GM10266 (cell line): ENCODE measurements at regions not wholly inside any gene's neighbourhood (a gene's known extent, or its start where the extent isn't known, plus 50 kb on each side); places are given as distances from the start of the nearest gene placed in this dataset.

Experiments
- DNase-seq: peaks from one replicate; pipeline ENCODE4 v3.0.0; 2012; ENCODE audit errors: extremely low spot score
- TF ChIP-seq, protein P1 (sequence below): IDR thresholded peaks from 2 replicates; pipeline ENCODE4 v1.5.1; 2012; ENCODE audit warnings: mild to moderate bottlenecking, low read depth; ENCODE audit not compliant: control insufficient read depth, insufficient read depth; ENCODE audit errors: missing control alignments

DNA sequence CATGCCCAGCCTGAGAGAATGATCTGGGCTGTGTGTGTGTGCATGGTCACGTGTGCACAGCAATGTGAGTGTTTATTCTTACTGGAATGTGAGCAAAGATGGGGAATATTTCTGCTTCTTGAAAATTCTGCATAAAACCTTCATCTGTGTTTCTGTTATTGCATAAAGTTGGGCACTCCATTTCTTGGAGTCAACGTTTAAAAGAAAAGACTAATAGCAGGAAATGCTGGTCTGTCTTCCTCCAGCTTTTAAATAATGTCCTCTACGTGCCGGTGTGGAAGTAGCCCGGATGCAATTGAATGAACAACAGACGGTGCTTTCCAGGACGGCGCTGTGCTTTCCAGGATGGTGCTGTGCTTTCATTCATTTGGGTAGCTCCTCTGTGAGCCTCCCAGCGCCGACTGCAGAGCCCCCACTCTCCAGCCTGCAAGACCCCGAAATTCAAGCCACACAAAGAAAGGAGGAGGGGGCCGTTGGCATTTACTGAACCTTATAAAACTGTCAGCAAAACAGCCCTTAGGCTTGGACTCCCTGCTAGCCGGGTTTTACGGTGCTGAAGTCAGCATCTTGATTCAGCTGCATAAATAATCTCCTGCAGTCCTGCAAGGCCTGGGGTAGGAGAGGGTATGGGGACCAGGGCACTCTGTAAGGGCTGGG is 158.2 kb upstream of the PRKCQ start:
- TF ChIP-seq, protein P1, sequence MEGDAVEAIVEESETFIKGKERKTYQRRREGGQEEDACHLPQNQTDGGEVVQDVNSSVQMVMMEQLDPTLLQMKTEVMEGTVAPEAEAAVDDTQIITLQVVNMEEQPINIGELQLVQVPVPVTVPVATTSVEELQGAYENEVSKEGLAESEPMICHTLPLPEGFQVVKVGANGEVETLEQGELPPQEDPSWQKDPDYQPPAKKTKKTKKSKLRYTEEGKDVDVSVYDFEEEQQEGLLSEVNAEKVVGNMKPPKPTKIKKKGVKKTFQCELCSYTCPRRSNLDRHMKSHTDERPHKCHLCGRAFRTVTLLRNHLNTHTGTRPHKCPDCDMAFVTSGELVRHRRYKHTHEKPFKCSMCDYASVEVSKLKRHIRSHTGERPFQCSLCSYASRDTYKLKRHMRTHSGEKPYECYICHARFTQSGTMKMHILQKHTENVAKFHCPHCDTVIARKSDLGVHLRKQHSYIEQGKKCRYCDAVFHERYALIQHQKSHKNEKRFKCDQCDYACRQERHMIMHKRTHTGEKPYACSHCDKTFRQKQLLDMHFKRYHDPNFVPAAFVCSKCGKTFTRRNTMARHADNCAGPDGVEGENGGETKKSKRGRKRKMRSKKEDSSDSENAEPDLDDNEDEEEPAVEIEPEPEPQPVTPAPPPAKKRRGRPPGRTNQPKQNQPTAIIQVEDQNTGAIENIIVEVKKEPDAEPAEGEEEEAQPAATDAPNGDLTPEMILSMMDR, result no peak
- DNase-seq, result no peak

GRCh38 chr10:6737758-6738111 is 157.7 kb upstream of the PRKCQ start:
- TF ChIP-seq, protein P1, result no peak
- DNase-seq, result no peak

- TF ChIP-seq, protein P1, result no peak
- no peak for DNase-seq
These were observed 157.1 kb upstream of the PRKCQ start for GRCh38 chr10:6737080-6737641.

DNA sequence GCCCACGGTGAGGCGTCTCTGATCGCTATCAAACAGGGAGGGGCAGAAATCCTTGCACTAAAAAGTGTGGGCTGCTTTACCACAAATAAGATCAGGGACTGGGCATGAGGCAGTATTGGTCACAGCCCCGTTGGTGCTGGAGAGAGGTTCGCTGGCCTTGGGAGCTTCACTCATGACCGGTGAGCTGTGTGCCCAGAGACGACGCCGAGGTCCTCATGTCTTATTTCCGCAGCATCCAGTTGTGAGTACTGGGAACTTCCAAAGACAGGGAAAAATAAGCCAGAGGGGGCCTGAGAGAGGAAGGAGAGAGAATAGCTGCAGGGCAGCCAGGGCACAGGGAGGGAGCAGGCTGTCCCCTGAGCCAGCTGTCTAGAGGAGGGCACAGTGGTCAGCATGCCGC is 154.2 kb upstream of the PRKCQ start:
- no peak for DNase-seq
- TF ChIP-seq, protein P1, result no peak

DNA sequence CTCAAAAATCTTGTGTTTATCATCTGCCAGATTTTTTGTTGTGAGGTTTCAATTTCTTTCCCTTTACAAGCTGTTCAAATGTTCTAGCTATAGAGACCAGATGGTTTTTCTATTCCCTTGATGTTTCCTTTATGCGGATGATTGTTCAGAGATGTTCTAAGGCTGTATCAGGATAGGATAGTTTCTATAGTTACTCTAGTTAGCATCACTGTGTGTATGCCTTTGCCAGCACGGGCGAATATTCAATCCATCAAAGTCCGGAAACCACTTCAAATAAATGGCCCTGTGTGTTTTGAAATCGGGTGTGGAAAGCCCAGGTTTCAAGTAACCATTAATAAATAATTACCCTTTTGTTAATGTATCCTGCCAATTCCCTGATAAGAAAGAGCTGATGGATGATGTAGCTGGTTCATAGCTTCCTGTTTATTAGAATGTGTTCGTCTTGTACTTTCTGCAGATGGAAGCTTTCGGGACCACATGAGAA is 149.8 kb upstream of the PRKCQ start:
- TF ChIP-seq, protein P1, result no peak
- DNase-seq, result no peak

DNA sequence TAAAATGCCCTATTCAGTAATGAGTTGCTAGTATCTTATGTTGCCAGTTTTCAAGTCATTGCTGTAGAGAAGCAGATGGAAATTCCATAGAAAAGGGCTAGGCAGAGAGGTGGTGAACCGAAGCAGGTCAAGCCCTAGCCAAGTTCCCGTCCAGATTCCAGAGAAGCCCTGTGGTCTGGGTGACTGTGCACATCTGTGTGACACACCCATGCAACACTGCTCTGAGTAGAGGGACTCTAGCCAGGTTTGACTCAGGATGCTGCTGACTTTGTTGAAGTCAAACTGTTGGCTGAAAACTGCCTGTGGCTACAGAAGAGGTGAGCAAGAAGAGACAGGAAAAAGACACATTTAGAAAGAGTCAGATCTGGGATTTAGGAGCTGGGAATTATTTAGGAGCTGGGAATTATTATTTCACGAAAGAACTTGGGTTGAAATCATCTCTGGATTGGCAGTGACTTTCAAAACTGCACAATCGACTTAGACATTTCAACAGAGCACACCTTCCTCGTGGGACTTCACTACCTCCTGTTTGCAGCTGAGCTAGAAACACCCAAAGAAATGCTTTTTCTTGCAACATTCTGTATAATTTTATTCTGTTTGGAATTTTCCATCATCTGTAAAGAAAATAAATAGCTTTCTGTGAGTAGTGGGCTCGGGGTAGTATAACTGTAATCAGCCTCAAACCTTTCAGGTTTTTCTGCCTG is 149.1 kb upstream of the PRKCQ start:
- DNase-seq, result no peak
- TF ChIP-seq, protein P1, result no peak

GRCh38 chr10:6726924-6727323 is 146.8 kb upstream of the PRKCQ start:
- no peak for DNase-seq
- TF ChIP-seq, protein P1, result no peak
